GM23338 (cell line): ENCODE measurements at regions not wholly inside any gene's neighbourhood (a gene's known extent, or its start where the extent isn't known, plus 50 kb on each side); places are given as distances from the start of the nearest gene placed in this dataset.

Experiments used
- ATAC-seq: fragments of 200-7000 bp; cut with Tn5 transposase; 3 replicates; pipeline ENCODE4 v1.9.1; 2020
- DNase-seq: peaks from one replicate; pipeline ENCODE4 v3.0.0-alpha.2; 2015; ENCODE audit warnings: low spot score
- H2AFZ ChIP-seq: fragments of 200-600 bp; sonication (generic); 2 replicates; pipeline ENCODE4 v1.8.0; 2016; ENCODE audit warnings: antibody characterized with exemption, mild to moderate bottlenecking, moderate library complexity
- H3F3A ChIP-seq: fragments of 200-600 bp; sonication (generic); replicated peaks from 2 replicates; pipeline ENCODE4 v1.8.0; 2017; ENCODE audit warnings: antibody characterized with exemption, mixed run types, low read depth
- H3K27ac ChIP-seq: fragments of 200-600 bp; sonication (generic); 2 replicates; pipeline ENCODE4 v1.6.1; 2016; ENCODE audit warnings: low read depth
- H3K27me3 ChIP-seq: fragments of 200-600 bp; sonication (generic); 2 replicates; pipeline ENCODE4 v1.8.0; 2016; ENCODE audit warnings: mild to moderate bottlenecking, mixed run types, moderate library complexity; ENCODE audit not compliant: insufficient read depth
- H3K36me3 ChIP-seq: fragments of 200-600 bp; sonication (generic); 2 replicates; pipeline ENCODE4 v1.8.0; 2016; ENCODE audit warnings: mild to moderate bottlenecking; ENCODE audit not compliant: insufficient read depth
- H3K4me1 ChIP-seq: fragments of 200-600 bp; sonication (generic); 2 replicates; pipeline ENCODE4 v1.8.0; 2016; ENCODE audit warnings: mild to moderate bottlenecking, moderate library complexity; ENCODE audit not compliant: insufficient read depth
- H3K4me2 ChIP-seq: fragments of 200-600 bp; sonication (generic); 2 replicates; pipeline ENCODE4 v1.7.1; 2017; ENCODE audit warnings: mixed run types
- H3K4me3 ChIP-seq: fragments of 200-600 bp; sonication (generic); 2 replicates; pipeline ENCODE4 v1.6.1; 2016; ENCODE audit warnings: mixed run types
- H3K79me2 ChIP-seq: fragments of 200-600 bp; sonication (generic); replicated peaks from 2 replicates; pipeline ENCODE4 v1.8.0; 2017; ENCODE audit warnings: mild to moderate bottlenecking; ENCODE audit not compliant: insufficient read depth
- H3K9me2 ChIP-seq: fragments of 200-600 bp; sonication (generic); 2 replicates; pipeline ENCODE4 v1.8.0; 2017; ENCODE audit not compliant: insufficient read depth
- H4K20me1 ChIP-seq: fragments of 200-600 bp; sonication (generic); replicated peaks from 2 replicates; pipeline ENCODE4 v1.8.0; 2017; ENCODE audit warnings: mild to moderate bottlenecking; ENCODE audit not compliant: insufficient read depth
- H3K27ac Mint-ChIP-seq: 2 replicates; pipeline ENCODE4 v1.8.0; 2020; ENCODE audit warnings: inconsistent platforms, mild to moderate bottlenecking, moderate library complexity, mixed read lengths
- H3K27me3 Mint-ChIP-seq: 3 replicates; pipeline ENCODE4 v1.8.0; 2022; ENCODE audit warnings: low read depth, mild to moderate bottlenecking, moderate library complexity, mixed read lengths, inconsistent platforms; ENCODE audit not compliant: insufficient read depth, poor library complexity
- H3K36me3 Mint-ChIP-seq: 3 replicates; pipeline ENCODE4 v1.8.0; 2021; ENCODE audit warnings: low read depth, mild to moderate bottlenecking, inconsistent platforms, moderate library complexity, mixed read lengths
- H3K4me1 Mint-ChIP-seq: 3 replicates; pipeline ENCODE4 v1.8.0; 2020; ENCODE audit warnings: mild to moderate bottlenecking, inconsistent platforms, mixed read lengths
- H3K4me3 Mint-ChIP-seq: 3 replicates; pipeline ENCODE4 v1.8.0; 2021; ENCODE audit warnings: moderate library complexity, mild to moderate bottlenecking, inconsistent platforms, mixed read lengths
- H3K9me3 Mint-ChIP-seq: 3 replicates; pipeline ENCODE4 v1.8.0; 2020; ENCODE audit warnings: moderate library complexity, mild to moderate bottlenecking, inconsistent platforms, mixed read lengths
- CREB1 ChIP-seq: fragments of 250-450 bp; sonication (Bioruptor Pico); IDR thresholded peaks from 2 replicates; pipeline ENCODE4 v1.5.0; 2020; ENCODE audit warnings: low read depth, mild to moderate bottlenecking, moderate library complexity
- EZH2 ChIP-seq: fragments of 200-600 bp; sonication (generic); IDR thresholded peaks from one replicate; pipeline ENCODE4 v1.8.0; 2017; ENCODE audit warnings: antibody characterized with exemption, mild to moderate bottlenecking, low read depth; ENCODE audit not compliant: unreplicated experiment
- EZH2phosphoT487 ChIP-seq: fragments of 200-600 bp; sonication (generic); IDR thresholded peaks from one replicate; pipeline ENCODE4 v1.8.1; 2018; ENCODE audit warnings: antibody characterized with exemption; ENCODE audit not compliant: unreplicated experiment
- JUNB ChIP-seq: IDR thresholded peaks from one replicate; pipeline ENCODE4 v1.6.1; 2016; ENCODE audit warnings: antibody characterized with exemption; ENCODE audit not compliant: unreplicated experiment
- NANOG ChIP-seq: IDR thresholded peaks from 2 replicates; pipeline ENCODE4 v1.6.1; 2016; ENCODE audit warnings: antibody characterized with exemption, borderline replicate concordance
- POLR2AphosphoS5 ChIP-seq: IDR thresholded peaks from 2 replicates; pipeline ENCODE4 v1.6.1; 2016; ENCODE audit warnings: antibody characterized with exemption, low read depth
- STAT1 ChIP-seq: IDR thresholded peaks from one replicate; pipeline ENCODE4 v1.6.1; 2016; ENCODE audit warnings: antibody characterized with exemption; ENCODE audit not compliant: unreplicated experiment
- ZNF114 ChIP-seq: fragments of 250-450 bp; sonication (Bioruptor Pico); IDR thresholded peaks from 2 replicates; pipeline ENCODE4 v1.5.0; 2020; ENCODE audit warnings: mild to moderate bottlenecking, moderate library complexity
- ZNF331 ChIP-seq: fragments of 250-450 bp; sonication (Bioruptor Pico); IDR thresholded peaks from 2 replicates; pipeline ENCODE4 v1.5.0; 2020; ENCODE audit warnings: low read depth, mild to moderate bottlenecking, moderate library complexity
- TF ChIP-seq, protein P1 (sequence below): fragments of 250-450 bp; sonication (Bioruptor Pico); IDR thresholded peaks from 2 replicates; pipeline ENCODE4 v1.5.0; 2020; ENCODE audit warnings: mild to moderate bottlenecking, moderate library complexity
- TF ChIP-seq, protein P2 (sequence below), 2 experiments: fragments of 200-600 bp in 1 of 2; sonication (generic) in 1 of 2; conservative IDR thresholded peaks; 2 replicates each; pipeline versions ENCODE4 v1.5.1 to v1.6.1; 2016 to 2017; ENCODE audit warnings: antibody characterized with exemption in 2 of 2, low read depth in 2 of 2, mild to moderate bottlenecking in 2 of 2, moderate library complexity in 1 of 2
- TF ChIP-seq, protein P3 (sequence below): IDR thresholded peaks from 2 replicates; pipeline ENCODE4 v1.6.1; 2016; ENCODE audit warnings: antibody characterized with exemption
- TF ChIP-seq, protein P4 (sequence below): IDR thresholded peaks from one replicate; pipeline ENCODE4 v1.6.1; 2018; ENCODE audit warnings: antibody characterized with exemption; ENCODE audit not compliant: unreplicated experiment

DNA sequence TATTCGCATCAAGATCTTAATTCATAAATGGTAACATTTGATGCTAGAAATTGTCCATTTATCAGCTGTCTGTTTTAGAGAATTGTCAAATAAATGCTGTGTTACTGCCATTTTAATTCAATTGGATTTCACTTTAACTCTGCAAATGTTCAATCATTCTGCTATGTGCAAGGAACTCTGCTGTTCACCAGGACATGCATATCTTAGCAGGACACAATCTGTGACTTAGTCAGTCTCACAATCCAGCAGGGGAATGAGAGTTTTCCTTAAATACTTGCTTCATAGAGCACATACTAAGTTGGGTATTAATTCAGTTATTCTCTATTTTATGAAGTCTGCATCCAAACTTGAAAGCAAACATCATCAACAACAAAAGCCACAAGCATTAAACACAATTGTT lies 488.7 kb upstream of the MEF2C start:
- Histone ChIP-seq H3K4me2 (no peak overlapping the region), H3K4me1 (no peaks in the 10 kb centered on the region), H2AFZ (no peak overlapping the region), H3K36me3 (no peaks in the 10 kb centered on the region), H3K27me3 (no peaks in the 10 kb centered on the region), H4K20me1 (no peaks in the 10 kb centered on the region), H3F3A (no peaks in the 10 kb centered on the region), H3K4me3 (no peak overlapping the region), H3K9me2 (no peaks in the 10 kb centered on the region), H3K27ac (no peak overlapping the region), H3K79me2 (no peaks in the 10 kb centered on the region)
- H3K4me1 Mint-ChIP-seq: no peaks in the 10 kb centered on the region; the same call in 2 of the 3 replicates
- no peak overlapping the region for H3K4me3 Mint-ChIP-seq
- H3K27me3 Mint-ChIP-seq: no peaks in the 10 kb centered on the region
- TF ChIP-seq CREB1 (no peak), NANOG (no peak), EZH2phosphoT487 (no peak), JUNB (no peak), EZH2 (no peak), ZNF114 (CRISPR knock-in tag) (no peak), POLR2AphosphoS5 (no peak), STAT1 (no peak), ZNF331 (no peak)
- TF ChIP-seq, protein P1, sequence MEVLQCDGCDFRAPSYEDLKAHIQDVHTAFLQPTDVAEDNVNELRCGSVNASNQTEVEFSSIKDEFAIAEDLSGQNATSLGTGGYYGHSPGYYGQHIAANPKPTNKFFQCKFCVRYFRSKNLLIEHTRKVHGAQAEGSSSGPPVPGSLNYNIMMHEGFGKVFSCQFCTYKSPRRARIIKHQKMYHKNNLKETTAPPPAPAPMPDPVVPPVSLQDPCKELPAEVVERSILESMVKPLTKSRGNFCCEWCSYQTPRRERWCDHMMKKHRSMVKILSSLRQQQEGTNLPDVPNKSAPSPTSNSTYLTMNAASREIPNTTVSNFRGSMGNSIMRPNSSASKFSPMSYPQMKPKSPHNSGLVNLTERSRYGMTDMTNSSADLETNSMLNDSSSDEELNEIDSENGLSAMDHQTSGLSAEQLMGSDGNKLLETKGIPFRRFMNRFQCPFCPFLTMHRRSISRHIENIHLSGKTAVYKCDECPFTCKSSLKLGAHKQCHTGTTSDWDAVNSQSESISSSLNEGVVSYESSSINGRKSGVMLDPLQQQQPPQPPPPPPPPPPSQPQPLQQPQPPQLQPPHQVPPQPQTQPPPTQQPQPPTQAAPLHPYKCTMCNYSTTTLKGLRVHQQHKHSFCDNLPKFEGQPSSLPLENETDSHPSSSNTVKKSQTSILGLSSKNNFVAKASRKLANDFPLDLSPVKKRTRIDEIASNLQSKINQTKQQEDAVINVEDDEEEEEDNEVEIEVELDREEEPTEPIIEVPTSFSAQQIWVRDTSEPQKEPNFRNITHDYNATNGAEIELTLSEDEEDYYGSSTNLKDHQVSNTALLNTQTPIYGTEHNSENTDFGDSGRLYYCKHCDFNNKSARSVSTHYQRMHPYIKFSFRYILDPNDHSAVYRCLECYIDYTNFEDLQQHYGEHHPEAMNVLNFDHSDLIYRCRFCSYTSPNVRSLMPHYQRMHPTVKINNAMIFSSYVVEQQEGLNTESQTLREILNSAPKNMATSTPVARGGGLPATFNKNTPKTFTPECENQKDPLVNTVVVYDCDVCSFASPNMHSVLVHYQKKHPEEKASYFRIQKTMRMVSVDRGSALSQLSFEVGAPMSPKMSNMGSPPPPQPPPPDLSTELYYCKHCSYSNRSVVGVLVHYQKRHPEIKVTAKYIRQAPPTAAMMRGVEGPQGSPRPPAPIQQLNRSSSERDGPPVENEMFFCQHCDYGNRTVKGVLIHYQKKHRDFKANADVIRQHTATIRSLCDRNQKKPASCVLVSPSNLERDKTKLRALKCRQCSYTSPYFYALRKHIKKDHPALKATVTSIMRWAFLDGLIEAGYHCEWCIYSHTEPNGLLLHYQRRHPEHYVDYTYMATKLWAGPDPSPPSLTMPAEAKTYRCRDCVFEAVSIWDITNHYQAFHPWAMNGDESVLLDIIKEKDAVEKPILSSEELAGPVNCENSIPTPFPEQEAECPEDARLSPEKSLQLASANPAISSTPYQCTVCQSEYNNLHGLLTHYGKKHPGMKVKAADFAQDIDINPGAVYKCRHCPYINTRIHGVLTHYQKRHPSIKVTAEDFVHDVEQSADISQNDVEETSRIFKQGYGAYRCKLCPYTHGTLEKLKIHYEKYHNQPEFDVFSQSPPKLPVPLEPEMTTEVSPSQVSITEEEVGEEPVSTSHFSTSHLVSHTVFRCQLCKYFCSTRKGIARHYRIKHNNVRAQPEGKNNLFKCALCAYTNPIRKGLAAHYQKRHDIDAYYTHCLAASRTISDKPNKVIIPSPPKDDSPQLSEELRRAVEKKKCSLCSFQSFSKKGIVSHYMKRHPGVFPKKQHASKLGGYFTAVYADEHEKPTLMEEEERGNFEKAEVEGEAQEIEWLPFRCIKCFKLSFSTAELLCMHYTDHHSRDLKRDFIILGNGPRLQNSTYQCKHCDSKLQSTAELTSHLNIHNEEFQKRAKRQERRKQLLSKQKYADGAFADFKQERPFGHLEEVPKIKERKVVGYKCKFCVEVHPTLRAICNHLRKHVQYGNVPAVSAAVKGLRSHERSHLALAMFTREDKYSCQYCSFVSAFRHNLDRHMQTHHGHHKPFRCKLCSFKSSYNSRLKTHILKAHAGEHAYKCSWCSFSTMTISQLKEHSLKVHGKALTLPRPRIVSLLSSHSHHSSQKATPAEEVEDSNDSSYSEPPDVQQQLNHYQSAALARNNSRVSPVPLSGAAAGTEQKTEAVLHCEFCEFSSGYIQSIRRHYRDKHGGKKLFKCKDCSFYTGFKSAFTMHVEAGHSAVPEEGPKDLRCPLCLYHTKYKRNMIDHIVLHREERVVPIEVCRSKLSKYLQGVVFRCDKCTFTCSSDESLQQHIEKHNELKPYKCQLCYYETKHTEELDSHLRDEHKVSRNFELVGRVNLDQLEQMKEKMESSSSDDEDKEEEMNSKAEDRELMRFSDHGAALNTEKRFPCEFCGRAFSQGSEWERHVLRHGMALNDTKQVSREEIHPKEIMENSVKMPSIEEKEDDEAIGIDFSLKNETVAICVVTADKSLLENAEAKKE (CRISPR knock-in tag): no peak
- TF ChIP-seq, protein P2, sequence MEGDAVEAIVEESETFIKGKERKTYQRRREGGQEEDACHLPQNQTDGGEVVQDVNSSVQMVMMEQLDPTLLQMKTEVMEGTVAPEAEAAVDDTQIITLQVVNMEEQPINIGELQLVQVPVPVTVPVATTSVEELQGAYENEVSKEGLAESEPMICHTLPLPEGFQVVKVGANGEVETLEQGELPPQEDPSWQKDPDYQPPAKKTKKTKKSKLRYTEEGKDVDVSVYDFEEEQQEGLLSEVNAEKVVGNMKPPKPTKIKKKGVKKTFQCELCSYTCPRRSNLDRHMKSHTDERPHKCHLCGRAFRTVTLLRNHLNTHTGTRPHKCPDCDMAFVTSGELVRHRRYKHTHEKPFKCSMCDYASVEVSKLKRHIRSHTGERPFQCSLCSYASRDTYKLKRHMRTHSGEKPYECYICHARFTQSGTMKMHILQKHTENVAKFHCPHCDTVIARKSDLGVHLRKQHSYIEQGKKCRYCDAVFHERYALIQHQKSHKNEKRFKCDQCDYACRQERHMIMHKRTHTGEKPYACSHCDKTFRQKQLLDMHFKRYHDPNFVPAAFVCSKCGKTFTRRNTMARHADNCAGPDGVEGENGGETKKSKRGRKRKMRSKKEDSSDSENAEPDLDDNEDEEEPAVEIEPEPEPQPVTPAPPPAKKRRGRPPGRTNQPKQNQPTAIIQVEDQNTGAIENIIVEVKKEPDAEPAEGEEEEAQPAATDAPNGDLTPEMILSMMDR (conservative IDR thresholded peaks at IDR 0.05; ENCODE audit: low read depth in 2 of 2): no peak
- TF ChIP-seq, protein P3, sequence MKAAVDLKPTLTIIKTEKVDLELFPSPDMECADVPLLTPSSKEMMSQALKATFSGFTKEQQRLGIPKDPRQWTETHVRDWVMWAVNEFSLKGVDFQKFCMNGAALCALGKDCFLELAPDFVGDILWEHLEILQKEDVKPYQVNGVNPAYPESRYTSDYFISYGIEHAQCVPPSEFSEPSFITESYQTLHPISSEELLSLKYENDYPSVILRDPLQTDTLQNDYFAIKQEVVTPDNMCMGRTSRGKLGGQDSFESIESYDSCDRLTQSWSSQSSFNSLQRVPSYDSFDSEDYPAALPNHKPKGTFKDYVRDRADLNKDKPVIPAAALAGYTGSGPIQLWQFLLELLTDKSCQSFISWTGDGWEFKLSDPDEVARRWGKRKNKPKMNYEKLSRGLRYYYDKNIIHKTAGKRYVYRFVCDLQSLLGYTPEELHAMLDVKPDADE: no peak
- TF ChIP-seq, protein P4, sequence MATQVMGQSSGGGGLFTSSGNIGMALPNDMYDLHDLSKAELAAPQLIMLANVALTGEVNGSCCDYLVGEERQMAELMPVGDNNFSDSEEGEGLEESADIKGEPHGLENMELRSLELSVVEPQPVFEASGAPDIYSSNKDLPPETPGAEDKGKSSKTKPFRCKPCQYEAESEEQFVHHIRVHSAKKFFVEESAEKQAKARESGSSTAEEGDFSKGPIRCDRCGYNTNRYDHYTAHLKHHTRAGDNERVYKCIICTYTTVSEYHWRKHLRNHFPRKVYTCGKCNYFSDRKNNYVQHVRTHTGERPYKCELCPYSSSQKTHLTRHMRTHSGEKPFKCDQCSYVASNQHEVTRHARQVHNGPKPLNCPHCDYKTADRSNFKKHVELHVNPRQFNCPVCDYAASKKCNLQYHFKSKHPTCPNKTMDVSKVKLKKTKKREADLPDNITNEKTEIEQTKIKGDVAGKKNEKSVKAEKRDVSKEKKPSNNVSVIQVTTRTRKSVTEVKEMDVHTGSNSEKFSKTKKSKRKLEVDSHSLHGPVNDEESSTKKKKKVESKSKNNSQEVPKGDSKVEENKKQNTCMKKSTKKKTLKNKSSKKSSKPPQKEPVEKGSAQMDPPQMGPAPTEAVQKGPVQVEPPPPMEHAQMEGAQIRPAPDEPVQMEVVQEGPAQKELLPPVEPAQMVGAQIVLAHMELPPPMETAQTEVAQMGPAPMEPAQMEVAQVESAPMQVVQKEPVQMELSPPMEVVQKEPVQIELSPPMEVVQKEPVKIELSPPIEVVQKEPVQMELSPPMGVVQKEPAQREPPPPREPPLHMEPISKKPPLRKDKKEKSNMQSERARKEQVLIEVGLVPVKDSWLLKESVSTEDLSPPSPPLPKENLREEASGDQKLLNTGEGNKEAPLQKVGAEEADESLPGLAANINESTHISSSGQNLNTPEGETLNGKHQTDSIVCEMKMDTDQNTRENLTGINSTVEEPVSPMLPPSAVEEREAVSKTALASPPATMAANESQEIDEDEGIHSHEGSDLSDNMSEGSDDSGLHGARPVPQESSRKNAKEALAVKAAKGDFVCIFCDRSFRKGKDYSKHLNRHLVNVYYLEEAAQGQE: no peak
- ATAC-seq (no peak), DNase-seq (no peak)
- no peaks in the 10 kb centered on the region for H3K36me3 Mint-ChIP-seq
- H3K9me3 Mint-ChIP-seq: no peaks in the 10 kb centered on the region
- H3K27ac Mint-ChIP-seq: no peak overlapping the region
